Activated T-cell treated with anti-CD3 and anti-CD28 coated beads, Interleukin-2, amount 50 U/mL, for 48 hours (primary cell): ENCODE measurements at regions not wholly inside any gene's neighbourhood (a gene's known extent, or its start where the extent isn't known, plus 50 kb on each side); places are given as distances from the start of the nearest gene placed in this dataset.

ENCODE experiments used
- DNase-seq, 2 experiments: peaks; one replicate each; pipeline ENCODE4 v3.0.0-alpha.2; 2020

- DNase-seq: no peak
Observed at GRCh38 chr11:116431842-116432241, 340.9 kb downstream of the BUD13 start.

DNA sequence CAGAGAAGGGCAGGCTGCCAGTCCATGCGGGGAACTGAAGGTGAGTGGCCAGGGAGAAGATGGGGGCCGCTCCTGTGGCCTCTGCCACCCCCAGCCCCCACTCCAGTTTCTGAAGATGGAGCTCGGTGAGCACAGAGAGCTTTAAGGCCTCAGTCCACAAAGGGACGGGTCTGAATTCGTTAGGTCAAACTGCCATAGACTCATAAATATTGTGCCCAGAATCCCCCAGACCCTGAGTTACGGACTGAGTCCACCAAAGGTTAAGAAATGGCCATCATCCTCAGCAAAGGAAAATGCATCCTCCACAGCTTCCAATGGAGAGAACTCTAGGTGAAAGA lies 344.2 kb downstream of the BUD13 start:
- DNase-seq: no peak

- no peak for DNase-seq
Observed at GRCh38 chr11:116427903-116428637, 344.7 kb downstream of the BUD13 start.

- no peak for DNase-seq
Observed at GRCh38 chr11:116427337-116427902, 345.4 kb downstream of the BUD13 start.

GRCh38 chr11:116426761-116427160 lies 346.0 kb downstream of the BUD13 start:
- no peak for DNase-seq

- no peak for DNase-seq
Observed at GRCh38 chr11:116424615-116425261, 348.0 kb downstream of the BUD13 start.

- DNase-seq: no peak
Observed at GRCh38 chr11:116422956-116423600, 349.7 kb downstream of the BUD13 start.

DNA sequence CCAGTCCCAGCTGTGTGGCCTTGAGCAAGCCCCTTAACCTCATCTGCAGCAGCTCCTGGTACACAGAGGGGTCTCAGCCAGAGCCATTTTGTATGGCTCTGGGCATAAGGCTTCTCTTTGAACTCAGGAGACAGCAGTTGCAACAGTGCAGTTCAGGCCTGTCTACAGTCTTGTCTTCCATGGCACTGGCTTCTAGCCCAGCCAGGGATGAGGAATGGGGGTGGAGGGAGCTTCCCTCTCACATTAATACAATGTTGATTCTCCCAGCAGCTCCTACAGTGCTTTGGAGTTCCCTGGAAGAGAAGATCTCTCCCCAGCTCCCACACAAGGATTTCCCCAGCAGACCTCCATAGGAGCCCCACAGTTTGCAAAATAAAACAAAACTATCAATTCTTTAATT lies 350.2 kb downstream of the BUD13 start:
- DNase-seq: no peak

DNA sequence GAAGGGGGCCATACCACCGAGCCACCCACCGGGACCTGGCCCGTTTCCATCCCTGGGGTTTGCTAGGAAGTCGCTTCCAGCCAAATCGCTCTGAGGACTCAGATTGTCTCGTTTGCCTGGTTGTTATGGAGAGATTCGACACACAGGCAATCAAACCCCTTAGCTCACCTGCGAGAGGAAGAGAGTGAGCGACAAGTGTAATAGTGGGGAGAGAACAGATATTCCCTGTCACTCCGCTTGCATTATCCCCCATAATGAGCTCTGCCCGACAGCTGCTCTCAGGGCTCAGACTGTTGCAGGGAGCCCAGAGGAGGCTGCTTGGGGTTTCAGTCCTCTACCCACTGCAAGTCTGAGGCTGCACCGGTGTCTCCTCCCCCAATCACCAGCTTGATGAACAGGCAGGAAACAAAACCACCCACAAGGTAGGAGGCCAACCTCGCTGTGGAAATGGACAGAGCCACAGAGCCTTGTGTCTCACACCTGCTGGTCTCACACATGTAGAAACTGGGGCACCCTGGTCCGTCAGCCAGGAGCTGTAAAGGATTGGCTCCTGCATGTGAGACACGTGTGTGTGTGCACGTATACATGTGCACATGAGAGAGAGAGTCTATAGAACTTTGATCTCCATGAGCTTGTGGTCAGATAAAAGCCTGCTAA lies 351.1 kb downstream of the BUD13 start:
- no peak for DNase-seq

DNA sequence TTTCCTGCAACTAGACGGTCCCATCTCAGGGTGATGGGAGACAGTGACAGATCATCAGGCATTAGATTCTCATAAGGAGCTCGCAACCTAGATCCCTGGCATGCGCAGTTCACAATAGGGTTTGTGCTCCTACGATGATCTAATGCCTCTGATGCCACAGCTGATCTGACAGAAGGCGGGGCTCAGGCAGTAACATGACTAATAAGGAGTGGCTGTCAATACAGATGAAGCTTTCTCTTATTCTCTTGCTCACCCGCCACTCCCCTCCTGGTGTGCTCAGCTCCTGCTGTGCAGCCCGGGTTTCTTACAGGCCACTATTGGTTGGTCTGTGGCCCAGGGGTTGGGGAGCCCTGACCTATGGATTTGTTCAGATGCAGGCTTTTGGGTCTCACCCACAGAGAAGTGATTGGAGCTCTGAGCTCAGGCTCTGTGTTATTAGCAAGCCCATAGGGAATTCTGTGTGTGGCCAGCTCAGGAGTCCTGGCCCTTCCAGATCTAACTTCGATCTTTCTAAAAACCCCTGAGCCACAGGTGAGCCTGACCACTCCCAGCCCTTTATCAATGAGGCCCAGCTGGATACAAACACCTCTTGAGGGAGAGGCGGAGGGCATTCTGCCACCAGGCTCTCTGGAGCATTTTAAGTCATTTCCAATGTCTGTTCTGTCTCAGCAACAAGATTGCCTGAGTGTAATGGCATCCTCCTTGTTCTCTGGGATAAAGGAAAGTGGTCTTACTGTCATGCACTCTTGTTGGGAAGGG lies 351.8 kb downstream of the BUD13 start:
- DNase-seq: no peak

- no peak for DNase-seq
Observed at GRCh38 chr11:116420030-116420429, 352.8 kb downstream of the BUD13 start.

DNA sequence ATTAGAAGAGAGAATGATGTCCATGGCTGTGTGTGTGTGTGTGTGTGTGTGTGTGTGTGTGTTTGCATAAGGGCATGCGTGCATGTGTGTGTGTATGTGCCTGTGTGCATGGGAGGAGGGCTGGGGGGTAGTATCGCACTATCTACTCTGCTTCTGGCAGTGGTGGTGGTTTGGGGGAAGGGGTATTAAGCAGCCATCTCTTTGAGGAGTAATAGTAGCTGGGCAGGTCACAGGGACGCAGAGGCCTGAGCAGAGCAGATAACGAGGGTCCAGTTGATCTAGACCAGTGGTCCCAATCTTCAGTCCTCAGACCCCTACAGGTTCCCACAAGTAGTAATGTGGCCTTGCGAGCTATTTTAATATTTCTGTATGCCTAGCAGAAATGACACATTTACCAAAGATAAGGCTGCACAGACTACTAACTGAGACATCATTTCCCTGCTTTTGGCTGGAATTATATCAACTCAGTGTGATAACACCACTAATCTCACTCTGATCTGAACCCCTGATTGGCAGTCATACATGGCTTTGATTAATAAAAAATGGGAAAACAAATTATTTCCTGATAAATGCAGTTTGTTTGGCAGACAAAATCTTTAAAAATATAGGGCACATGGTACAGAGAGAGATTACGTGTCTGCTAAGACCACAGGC lies 354.3 kb downstream of the BUD13 start:
- DNase-seq: no peak

DNA sequence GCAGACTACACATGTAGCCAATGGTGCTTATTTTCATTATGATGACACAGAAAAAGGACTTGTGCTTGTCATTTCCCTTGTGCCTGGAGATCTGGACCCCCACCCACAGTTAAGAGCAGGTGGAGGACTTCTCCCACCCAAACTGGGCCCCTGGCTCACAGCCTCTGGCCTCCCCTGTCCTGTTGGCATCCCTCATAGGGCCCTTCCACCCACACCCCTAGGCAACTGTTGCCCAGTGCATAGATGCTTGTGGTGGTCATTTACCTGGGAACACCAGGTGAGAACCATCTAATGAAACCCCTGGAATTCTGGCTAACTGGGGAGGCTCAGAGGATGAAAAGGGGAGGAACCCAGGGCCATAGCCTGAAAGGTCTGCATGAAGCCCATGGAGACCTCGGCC lies 355.9 kb downstream of the BUD13 start:
- DNase-seq: no peak

GRCh38 chr11:116415095-116415494 lies 357.7 kb downstream of the BUD13 start:
- no peak for DNase-seq

DNA sequence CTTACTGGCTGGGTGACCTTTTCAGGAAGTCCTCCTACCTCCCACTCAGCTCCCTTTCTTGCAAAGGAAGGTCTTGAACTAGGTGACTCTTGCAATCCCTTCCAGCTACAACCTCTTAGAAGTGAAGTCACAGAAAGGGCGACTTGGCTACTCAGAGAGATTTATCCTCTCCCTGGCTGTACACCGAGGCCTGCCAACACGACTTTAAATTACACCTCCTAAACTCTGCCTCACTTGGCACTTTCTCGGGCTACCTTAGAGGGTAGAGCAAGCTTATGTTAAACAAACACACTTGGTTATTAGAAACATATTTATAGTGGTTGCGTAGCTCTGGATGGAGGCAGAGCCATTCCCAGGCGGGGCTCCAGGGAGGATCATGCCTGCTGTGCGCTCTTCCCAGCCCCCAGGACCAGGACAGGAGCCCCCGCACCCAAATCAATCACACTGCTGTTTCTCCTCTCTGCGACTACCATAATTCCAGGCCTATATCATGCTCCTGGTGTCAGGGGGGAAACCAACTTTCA lies 358.4 kb downstream of the BUD13 start:
- DNase-seq: no peak

- DNase-seq: no peak
Observed at GRCh38 chr11:116413301-116414242, 359.2 kb downstream of the BUD13 start.

GRCh38 chr11:116412118-116412889 lies 360.5 kb downstream of the BUD13 start:
- no peak for DNase-seq

GRCh38 chr11:116409238-116409637 lies 363.5 kb downstream of the BUD13 start:
- no peak for DNase-seq

DNA sequence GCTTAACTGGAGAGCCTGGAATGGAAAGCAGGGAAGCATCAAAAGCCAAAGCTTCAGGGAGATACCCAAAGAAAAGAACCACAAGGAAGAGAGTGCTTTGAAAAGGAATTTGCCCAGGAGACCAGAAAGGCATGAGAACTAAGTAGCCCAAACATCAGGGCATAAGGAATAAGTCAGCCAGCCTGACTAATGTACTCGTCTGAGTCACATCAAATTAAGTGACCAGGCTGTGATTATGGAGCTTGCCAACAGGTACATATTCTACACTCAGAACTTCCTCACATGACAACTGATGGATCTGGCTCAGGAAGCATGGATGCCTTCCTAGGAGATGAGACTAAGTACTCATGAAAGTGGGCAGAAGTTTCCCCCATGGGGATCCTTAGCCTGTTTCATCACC lies 366.7 kb downstream of the BUD13 start:
- DNase-seq: no peak

DNA sequence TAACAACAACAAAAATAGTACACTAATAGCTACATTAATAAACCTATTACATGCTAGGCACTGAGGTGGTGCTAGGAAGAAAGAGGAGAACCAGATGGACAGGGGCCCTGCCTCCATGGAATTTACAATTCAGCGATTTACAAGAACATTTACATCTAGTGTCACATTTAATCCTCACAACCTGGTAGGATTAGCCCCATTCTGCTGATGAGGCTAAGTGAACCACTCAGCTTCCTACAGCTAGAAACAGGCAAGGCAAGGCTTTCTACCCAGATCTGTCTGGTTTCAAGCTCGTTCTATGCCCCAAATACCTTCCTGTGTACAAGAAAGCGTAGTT lies 368.4 kb downstream of the BUD13 start:
- no peak for DNase-seq
